HG03520 (cell line): ENCODE measurements at regions not wholly inside any gene's neighbourhood (a gene's known extent, or its start where the extent isn't known, plus 50 kb on each side); places are given as distances from the start of the nearest gene placed in this dataset.

ENCODE experiments used
- ATAC-seq: cut with Tn5 transposase; IDR thresholded peaks from one replicate; pipeline ENCODE4 v1.9.1; 2021; ENCODE audit warnings: mild to moderate bottlenecking, moderate library complexity; ENCODE audit not compliant: unreplicated experiment

GRCh38 chr18:57918601-57919000, 115.5 kb upstream of the ATP8B1 start:
- ATAC-seq: no peak

DNA sequence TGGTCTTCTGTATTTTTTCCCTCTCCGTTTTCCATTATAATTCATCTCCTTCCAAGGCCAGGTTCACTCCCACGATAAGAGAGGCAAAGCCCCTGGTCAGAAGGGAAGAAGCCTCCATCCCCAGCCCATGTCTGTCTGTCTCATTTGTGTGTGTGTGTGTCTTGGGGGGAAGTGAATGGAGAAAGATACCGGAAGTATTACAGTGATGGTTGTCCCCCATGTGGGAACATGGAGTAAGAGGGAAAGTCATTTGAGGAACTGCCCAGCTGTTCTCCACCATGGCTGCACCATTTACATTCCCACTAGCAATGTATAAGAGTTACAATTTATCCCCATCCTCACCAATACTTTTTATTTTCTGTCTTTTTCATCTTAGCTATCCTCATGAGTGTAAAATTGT, 113.6 kb upstream of the ATP8B1 start:
- ATAC-seq: no peak

GRCh38 chr18:57915865-57916582, 112.9 kb upstream of the ATP8B1 start:
- ATAC-seq: no peak

DNA sequence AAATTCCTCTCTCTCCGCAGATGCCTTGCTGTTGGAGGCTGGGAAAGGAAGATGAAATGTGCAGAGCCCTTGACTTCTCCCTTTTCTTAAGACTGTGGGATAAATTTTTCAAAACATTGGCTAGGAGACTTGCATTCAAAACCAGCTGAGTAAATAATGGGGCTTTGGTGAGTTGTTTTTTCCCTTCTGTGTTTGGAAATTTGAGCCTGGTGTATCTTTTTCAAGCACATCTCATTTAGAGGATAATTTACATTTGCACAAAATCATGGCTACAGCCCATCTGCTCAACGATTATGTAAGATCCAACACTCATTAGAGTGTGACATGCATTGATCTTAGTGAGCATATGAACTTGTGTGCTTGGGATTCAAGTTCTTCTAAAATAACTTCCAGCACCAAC, 112.1 kb upstream of the ATP8B1 start:
- no peak for ATAC-seq

GRCh38 chr18:57913686-57914085, 110.6 kb upstream of the ATP8B1 start:
- no peak for ATAC-seq

GRCh38 chr18:57910817-57911216, 107.7 kb upstream of the ATP8B1 start:
- no peak for ATAC-seq

- ATAC-seq: no peak
Observed at GRCh38 chr18:57910134-57910533, 107.0 kb upstream of the ATP8B1 start.

DNA sequence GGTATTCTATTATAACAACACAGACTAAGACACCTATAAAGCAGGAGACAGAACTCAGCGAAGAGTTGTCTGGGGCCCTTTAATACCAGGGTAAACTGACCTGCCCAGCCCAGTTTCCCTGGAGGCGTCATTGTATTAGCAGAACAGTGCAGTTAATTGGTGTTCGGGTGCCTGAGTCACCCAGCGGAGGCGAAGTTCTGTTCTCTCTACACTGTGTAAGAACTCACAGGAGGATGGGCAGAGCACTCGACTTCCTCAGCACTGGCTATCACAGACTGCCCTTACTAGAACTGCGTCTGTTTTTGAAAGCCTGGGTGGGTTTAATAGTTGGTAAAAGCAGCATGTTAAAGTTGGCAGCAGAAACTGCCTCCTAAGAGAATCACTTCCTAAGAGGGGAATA, 106.5 kb upstream of the ATP8B1 start:
- ATAC-seq: no peak

DNA sequence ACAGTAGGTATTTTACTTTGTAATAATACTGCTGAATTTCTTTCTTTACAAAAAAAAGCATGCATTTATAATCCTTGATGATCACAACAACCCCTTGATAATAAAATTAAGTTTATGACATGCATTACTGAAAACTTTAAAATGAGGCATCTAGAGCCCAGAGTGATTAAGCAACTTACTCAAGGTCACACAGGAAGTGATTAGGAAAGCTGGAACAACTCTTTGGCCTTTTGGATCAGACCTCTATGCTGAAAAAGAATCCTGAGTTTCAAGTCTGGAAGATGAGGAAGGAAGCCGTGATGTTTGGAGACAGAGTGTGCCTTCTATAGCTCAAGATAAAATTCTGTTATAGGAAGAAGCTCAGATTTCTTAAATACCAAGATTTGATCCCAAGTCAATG, 105.0 kb upstream of the ATP8B1 start:
- ATAC-seq: no peak

- no peak for ATAC-seq
Observed at GRCh38 chr18:57907550-57907949, 104.4 kb upstream of the ATP8B1 start.

- no peak for ATAC-seq
Observed at GRCh38 chr18:57906852-57907251, 103.7 kb upstream of the ATP8B1 start.

DNA sequence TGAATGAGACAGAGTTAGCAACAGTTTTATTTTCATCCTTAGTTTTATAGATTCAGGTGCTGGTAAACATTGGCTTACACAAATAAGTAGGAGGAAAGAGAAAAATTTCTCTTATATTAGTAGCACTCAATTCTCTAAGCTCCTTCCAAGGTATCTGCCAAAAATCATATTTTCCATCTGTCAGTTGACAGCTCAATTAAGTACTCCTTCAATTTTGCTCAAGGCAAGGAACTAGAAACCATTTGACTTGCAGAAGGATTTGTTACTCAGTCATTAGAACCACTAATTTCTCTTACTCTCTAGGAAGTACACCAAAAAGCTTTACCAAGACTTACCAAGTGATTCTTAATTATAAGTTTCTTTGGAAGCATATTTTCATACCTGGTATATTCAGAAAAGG, 101.4 kb upstream of the ATP8B1 start:
- ATAC-seq: no peak

DNA sequence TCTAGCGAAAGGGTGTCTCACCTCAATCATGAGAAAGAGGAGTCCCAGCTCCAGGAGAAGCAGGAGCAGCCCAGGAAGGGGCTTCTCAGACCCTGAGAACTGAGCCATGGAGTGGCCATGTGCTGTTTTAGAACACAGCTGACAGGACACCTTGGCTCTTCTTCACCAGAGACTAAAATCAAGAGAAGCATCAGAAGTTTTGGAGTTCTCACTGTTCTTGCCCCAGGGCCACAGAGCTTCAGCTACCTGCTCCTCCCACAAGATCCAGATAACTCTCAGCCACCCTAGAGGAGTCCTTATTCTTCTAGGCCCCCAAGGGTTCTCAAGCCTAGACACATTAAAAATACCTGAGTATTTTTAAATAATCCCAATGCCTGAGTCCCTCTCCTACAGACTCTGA, 99.6 kb upstream of the ATP8B1 start:
- no peak for ATAC-seq

DNA sequence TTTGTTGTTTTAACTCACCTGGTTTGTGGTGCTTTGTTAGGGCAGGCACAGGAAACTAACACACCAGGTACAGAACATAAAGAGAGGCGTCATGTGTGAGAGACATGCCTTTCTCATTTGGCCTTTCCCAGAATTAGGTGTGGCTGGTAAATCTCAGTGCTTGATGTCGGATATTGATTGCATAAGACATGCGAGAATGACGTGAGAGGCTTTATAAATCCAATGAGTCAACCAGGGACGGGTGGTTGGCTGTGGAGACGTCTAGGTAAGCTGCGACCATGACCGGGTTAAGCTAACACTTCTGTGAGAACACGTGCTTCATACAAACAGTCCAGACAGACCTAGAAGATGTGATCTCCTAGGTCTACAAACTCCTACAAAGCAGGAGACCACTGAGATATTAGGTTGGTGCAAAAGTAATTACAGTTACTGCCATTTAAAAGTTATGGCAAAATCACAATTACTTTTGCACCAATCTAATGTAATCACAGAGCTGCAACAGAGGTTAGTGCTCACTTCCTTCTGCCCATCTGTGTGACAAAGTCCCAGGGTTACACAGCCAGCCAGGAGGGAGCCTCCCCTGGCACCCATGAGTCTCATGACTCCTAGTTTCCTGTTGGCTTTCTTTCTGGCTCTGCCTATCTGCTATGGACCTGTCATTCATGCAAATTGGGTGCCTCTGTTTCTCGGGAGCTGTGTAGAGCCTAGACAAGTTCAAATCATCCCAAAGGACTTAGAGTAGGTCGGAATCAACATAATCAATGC, 98.9 kb upstream of the ATP8B1 start:
- ATAC-seq: no peak

DNA sequence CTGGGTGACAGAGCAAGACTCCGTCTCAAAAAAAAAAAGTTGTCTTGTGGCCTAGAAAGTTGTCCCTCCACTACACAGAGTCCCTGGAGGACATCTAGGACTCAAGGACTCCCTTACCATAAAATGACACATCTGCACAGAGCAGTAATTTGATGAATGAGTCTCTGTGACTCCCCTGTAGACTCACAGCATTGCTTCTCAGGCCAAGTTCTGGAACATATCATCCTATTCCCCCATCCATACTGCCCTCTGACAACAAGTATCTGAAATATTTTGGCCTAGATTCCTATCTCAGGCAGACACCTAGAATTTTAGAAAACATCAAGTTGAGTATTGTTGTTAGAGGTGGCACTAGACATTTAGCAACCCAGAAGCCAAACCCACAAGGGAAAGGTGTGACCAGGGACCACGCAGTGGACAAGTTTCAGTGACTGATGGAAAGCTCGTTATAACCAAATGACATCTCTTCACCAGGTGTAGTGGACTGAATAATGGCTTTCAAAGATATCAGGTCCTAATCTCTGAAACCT, 97.9 kb upstream of the ATP8B1 start:
- no peak for ATAC-seq

- ATAC-seq: no peak
Observed at GRCh38 chr18:57898506-57899124, 95.5 kb upstream of the ATP8B1 start.

- ATAC-seq: no peak
Observed at GRCh38 chr18:57895182-57895581, 92.1 kb upstream of the ATP8B1 start.

GRCh38 chr18:57891707-57892391, 88.7 kb upstream of the ATP8B1 start:
- ATAC-seq: no peak

DNA sequence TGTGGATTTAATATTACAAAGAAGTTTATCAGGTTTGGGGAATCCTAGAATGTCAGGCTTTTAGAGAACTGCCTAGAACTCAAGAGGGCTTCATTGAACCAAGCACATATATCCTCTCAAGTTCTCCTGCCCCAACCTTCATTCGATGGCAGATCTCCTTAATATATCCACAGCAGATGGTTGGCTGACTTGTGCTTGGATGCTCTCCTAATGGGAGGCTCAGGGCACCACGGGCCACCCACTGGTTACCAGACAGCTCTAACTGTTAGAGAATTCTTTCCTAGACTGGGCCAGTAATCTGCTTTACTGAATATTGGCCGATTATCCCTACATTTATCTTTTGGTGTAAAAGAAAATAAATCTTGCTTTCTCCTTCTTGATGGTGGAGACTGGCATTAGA, 87.2 kb upstream of the ATP8B1 start:
- no peak for ATAC-seq

GRCh38 chr18:57889841-57890240, 86.7 kb upstream of the ATP8B1 start:
- ATAC-seq: no peak
